ENCODE measurements at regions not wholly inside any gene's neighbourhood (a gene's known extent, or its start where the extent isn't known, plus 50 kb on each side); places are given as distances from the start of the nearest gene placed in this dataset.
A peak's percentile ranks its signal among the peaks of the same experiment; 100 is the strongest.
"Not testable (repeated sequence)": the region's sequence is repeated elsewhere in the genome, so short reads cannot be mapped to it uniquely, and the experiment has no call there.

GRCh38 chr5:101783241-101784013 lies 512.7 kb downstream of the SLCO4C1 start:
- CTCF ChIA-PET = interaction anchor here (0.7 kb wide), 1 partner anchor 17 kb away, joined by 3 read pairs; no protein-coding TSS in a partner anchor
- no peak for DNase-seq (ENCODE audit: extremely low spot score)
- POLR2A ChIA-PET = no interaction called here
- TF ChIP-seq FOXK2 (IDR thresholded peaks at IDR 0.05) (no peak), TARDBP (IDR thresholded peaks at IDR 0.05) (no peak), ARNT (IDR thresholded peaks at IDR 0.05) (no peak)

- DNase-seq (ENCODE audit: extremely low spot score) = no peak
- CTCF ChIA-PET = no interaction called here
- TF ChIP-seq CTBP1 (IDR thresholded peaks at IDR 0.05; ENCODE audit: borderline replicate concordance) (no peak), L3MBTL2 (conservative IDR thresholded peaks at IDR 0.05) (no peak), PKNOX1 (IDR thresholded peaks at IDR 0.05) (no peak), BHLHE40 (IDR thresholded peaks at IDR 0.05; ENCODE audit: borderline replicate concordance) (no peak), SUZ12 (IDR thresholded peaks at IDR 0.05) (no peak), LEF1 (IDR thresholded peaks at IDR 0.05; ENCODE audit: borderline replicate concordance) (no peak), FOXK2 (IDR thresholded peaks at IDR 0.05) (no peak), SP1 (IDR thresholded peaks at IDR 0.05) (no peak), HDGF (IDR thresholded peaks at IDR 0.05; ENCODE audit: borderline replicate concordance) (no peak), ZNF384 (IDR thresholded peaks at IDR 0.05) (no peak), ELF4 (IDR thresholded peaks at IDR 0.05) (no peak)
- POLR2A ChIA-PET = no interaction called here
Observed at GRCh38 chr5:101782352-101783103, 513.6 kb downstream of the SLCO4C1 start.

- no peak for TF ChIP-seq LEF1 (IDR thresholded peaks at IDR 0.05; ENCODE audit: borderline replicate concordance)
- no peak for TF ChIP-seq L3MBTL2 (conservative IDR thresholded peaks at IDR 0.05)
- TF ChIP-seq CTBP1 (IDR thresholded peaks at IDR 0.05; ENCODE audit: borderline replicate concordance) = no peak
- no peak for TF ChIP-seq ELF4 (IDR thresholded peaks at IDR 0.05)
- no peak for TF ChIP-seq ZNF384 (IDR thresholded peaks at IDR 0.05)
- TF ChIP-seq FOXK2 (IDR thresholded peaks at IDR 0.05) = no peak
- no peak for TF ChIP-seq TARDBP (IDR thresholded peaks at IDR 0.05)
- no peak for TF ChIP-seq SUZ12 (IDR thresholded peaks at IDR 0.05)
- TF ChIP-seq NFRKB (IDR thresholded peaks at IDR 0.05) = no peak
- no peak for TF ChIP-seq SP1 (IDR thresholded peaks at IDR 0.05)
- no peak for TF ChIP-seq PKNOX1 (IDR thresholded peaks at IDR 0.05)
- TF ChIP-seq ARNT (IDR thresholded peaks at IDR 0.05) = no peak
- TF ChIP-seq BHLHE40 (IDR thresholded peaks at IDR 0.05; ENCODE audit: borderline replicate concordance) = no peak
- ChIA-PET CTCF (interaction anchor here (0.6 kb wide), 1 partner anchor 37 kb away, joined by 3 read pairs; no protein-coding TSS in a partner anchor), POLR2A (no interaction called here)
- DNase-seq (ENCODE audit: extremely low spot score) = no peak
Observed at GRCh38 chr5:101751105-101751504, 545.0 kb downstream of the SLCO4C1 start.

GRCh38 chr5:101743000-101743399 lies 553.1 kb downstream of the SLCO4C1 start:
- DNase-seq (ENCODE audit: extremely low spot score); POLR2A ChIA-PET; CTCF ChIA-PET: not testable (repeated sequence)

- CTCF ChIA-PET = no interaction called here
- TF ChIP-seq CTBP1 (IDR thresholded peaks at IDR 0.05; ENCODE audit: borderline replicate concordance) (no peak), FOXK2 (IDR thresholded peaks at IDR 0.05) (no peak), HDGF (IDR thresholded peaks at IDR 0.05; ENCODE audit: borderline replicate concordance) (no peak), SP1 (IDR thresholded peaks at IDR 0.05) (no peak), LEF1 (IDR thresholded peaks at IDR 0.05; ENCODE audit: borderline replicate concordance) (no peak), FOXM1 (IDR thresholded peaks at IDR 0.05; ENCODE audit: borderline replicate concordance) (no peak), NFRKB (IDR thresholded peaks at IDR 0.05) (no peak), BHLHE40 (IDR thresholded peaks at IDR 0.05; ENCODE audit: borderline replicate concordance) (no peak), ZNF384 (IDR thresholded peaks at IDR 0.05) (no peak), PKNOX1 (IDR thresholded peaks at IDR 0.05) (no peak), SUZ12 (IDR thresholded peaks at IDR 0.05) (no peak)
- POLR2A ChIA-PET = no interaction called here
- DNase-seq (ENCODE audit: extremely low spot score) = peak; percentile 14
Observed at GRCh38 chr5:101728933-101729332, 567.2 kb downstream of the SLCO4C1 start.

GRCh38 chr5:101721543-101721942 lies 574.5 kb downstream of the SLCO4C1 start:
- no peak for DNase-seq (ENCODE audit: extremely low spot score)
- POLR2A ChIA-PET = no interaction called here
- CTCF ChIA-PET = no interaction called here
- TF ChIP-seq ARNT (IDR thresholded peaks at IDR 0.05) = no peak
- no peak for TF ChIP-seq BHLHE40 (IDR thresholded peaks at IDR 0.05; ENCODE audit: borderline replicate concordance)
- TF ChIP-seq L3MBTL2 (conservative IDR thresholded peaks at IDR 0.05) = no peak
- no peak for TF ChIP-seq FOXA1 (IDR thresholded peaks at IDR 0.05)
- TF ChIP-seq ELF4 (IDR thresholded peaks at IDR 0.05) = no peak
- no peak for TF ChIP-seq HDGF (IDR thresholded peaks at IDR 0.05; ENCODE audit: borderline replicate concordance)
- no peak for TF ChIP-seq TARDBP (IDR thresholded peaks at IDR 0.05)
- TF ChIP-seq FOXM1 (IDR thresholded peaks at IDR 0.05; ENCODE audit: borderline replicate concordance) = no peak
- TF ChIP-seq CTBP1 (IDR thresholded peaks at IDR 0.05; ENCODE audit: borderline replicate concordance) = no peak
- no peak for TF ChIP-seq SUZ12 (IDR thresholded peaks at IDR 0.05)
- no peak for TF ChIP-seq NFRKB (IDR thresholded peaks at IDR 0.05)

Measured in HEK293T (cell line).